ENCODE measurements at regions not wholly inside any gene's neighbourhood (a gene's known extent, or its start where the extent isn't known, plus 50 kb on each side); places are given as distances from the start of the nearest gene placed in this dataset.

DNA sequence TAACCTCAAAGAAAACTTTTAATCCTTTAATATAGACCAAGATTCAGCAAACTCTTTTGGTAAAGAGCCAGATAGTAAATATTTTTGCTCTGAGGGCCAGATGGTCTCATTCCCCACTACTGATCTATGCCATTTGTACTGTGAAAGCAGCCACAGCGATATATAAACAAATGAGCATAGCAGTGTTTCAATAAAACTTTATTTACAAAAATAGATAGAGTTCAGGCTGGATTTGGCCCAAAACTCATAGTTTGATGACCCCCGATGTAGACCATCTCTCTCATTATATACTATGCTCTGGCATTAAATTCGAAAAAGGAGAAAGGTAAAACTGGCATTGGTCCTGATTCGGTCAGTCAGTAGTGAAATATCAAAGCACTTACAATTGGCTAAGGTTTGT lies 195.8 kb upstream of the NRIP1 start (continued):
- TF ChIP-seq, protein P1, sequence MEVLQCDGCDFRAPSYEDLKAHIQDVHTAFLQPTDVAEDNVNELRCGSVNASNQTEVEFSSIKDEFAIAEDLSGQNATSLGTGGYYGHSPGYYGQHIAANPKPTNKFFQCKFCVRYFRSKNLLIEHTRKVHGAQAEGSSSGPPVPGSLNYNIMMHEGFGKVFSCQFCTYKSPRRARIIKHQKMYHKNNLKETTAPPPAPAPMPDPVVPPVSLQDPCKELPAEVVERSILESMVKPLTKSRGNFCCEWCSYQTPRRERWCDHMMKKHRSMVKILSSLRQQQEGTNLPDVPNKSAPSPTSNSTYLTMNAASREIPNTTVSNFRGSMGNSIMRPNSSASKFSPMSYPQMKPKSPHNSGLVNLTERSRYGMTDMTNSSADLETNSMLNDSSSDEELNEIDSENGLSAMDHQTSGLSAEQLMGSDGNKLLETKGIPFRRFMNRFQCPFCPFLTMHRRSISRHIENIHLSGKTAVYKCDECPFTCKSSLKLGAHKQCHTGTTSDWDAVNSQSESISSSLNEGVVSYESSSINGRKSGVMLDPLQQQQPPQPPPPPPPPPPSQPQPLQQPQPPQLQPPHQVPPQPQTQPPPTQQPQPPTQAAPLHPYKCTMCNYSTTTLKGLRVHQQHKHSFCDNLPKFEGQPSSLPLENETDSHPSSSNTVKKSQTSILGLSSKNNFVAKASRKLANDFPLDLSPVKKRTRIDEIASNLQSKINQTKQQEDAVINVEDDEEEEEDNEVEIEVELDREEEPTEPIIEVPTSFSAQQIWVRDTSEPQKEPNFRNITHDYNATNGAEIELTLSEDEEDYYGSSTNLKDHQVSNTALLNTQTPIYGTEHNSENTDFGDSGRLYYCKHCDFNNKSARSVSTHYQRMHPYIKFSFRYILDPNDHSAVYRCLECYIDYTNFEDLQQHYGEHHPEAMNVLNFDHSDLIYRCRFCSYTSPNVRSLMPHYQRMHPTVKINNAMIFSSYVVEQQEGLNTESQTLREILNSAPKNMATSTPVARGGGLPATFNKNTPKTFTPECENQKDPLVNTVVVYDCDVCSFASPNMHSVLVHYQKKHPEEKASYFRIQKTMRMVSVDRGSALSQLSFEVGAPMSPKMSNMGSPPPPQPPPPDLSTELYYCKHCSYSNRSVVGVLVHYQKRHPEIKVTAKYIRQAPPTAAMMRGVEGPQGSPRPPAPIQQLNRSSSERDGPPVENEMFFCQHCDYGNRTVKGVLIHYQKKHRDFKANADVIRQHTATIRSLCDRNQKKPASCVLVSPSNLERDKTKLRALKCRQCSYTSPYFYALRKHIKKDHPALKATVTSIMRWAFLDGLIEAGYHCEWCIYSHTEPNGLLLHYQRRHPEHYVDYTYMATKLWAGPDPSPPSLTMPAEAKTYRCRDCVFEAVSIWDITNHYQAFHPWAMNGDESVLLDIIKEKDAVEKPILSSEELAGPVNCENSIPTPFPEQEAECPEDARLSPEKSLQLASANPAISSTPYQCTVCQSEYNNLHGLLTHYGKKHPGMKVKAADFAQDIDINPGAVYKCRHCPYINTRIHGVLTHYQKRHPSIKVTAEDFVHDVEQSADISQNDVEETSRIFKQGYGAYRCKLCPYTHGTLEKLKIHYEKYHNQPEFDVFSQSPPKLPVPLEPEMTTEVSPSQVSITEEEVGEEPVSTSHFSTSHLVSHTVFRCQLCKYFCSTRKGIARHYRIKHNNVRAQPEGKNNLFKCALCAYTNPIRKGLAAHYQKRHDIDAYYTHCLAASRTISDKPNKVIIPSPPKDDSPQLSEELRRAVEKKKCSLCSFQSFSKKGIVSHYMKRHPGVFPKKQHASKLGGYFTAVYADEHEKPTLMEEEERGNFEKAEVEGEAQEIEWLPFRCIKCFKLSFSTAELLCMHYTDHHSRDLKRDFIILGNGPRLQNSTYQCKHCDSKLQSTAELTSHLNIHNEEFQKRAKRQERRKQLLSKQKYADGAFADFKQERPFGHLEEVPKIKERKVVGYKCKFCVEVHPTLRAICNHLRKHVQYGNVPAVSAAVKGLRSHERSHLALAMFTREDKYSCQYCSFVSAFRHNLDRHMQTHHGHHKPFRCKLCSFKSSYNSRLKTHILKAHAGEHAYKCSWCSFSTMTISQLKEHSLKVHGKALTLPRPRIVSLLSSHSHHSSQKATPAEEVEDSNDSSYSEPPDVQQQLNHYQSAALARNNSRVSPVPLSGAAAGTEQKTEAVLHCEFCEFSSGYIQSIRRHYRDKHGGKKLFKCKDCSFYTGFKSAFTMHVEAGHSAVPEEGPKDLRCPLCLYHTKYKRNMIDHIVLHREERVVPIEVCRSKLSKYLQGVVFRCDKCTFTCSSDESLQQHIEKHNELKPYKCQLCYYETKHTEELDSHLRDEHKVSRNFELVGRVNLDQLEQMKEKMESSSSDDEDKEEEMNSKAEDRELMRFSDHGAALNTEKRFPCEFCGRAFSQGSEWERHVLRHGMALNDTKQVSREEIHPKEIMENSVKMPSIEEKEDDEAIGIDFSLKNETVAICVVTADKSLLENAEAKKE (CRISPR knock-in tag; IDR thresholded peaks at IDR 0.05): no peak
- TF ChIP-seq NANOG (IDR thresholded peaks at IDR 0.05; ENCODE audit: borderline replicate concordance) (no peak), ZNF331 (CRISPR knock-in tag; IDR thresholded peaks at IDR 0.05; ENCODE audit: low read depth) (no peak), EZH2 (IDR thresholded peaks at IDR 0.05; ENCODE audit: low read depth, unreplicated experiment) (no peak), EZH2phosphoT487 (IDR thresholded peaks at IDR 0.05; ENCODE audit: unreplicated experiment) (no peak), STAT1 (IDR thresholded peaks at IDR 0.05; ENCODE audit: unreplicated experiment) (no peak)

DNA sequence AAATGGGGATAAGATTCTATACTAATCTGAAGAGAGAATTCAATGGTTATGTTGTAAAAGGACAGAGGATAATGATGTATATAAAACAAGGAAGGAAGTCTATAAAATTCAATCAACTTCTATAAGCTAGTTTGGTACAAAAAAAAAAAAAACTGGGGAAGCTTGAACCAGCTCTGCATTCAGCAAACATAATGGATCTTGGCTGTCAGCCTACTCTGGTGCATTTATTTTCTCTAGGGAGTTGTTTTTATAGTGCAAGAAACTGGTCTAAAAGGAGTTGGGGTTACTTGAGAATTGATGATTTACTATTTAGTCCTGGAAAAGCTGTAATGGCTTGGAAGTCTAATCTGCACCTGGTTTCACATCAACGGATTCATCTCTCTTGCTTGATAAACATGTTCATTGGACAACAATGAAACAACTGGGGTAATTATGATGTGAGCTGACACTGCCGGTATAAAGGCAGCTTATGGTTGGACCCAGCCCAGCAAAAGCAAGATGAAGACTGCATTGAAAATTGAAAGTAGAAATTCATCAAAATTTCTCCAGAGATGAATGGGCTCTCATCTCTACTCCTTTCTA lies 199.4 kb upstream of the NRIP1 start:
- H3K4me1 Mint-ChIP-seq: no peaks in the 10 kb centered on the region
- no peaks in the 10 kb centered on the region for H3K27me3 Mint-ChIP-seq (ENCODE audit: insufficient read depth, low read depth, poor library complexity)
- Histone ChIP-seq H3K4me3 (no peak overlapping the region), H3K4me1 (ENCODE audit: insufficient read depth) (no peaks in the 10 kb centered on the region), H3K27ac (ENCODE audit: low read depth) (no peak overlapping the region), H3K36me3 (ENCODE audit: insufficient read depth) (no peaks in the 10 kb centered on the region), H3K27me3 (ENCODE audit: insufficient read depth) (no peaks in the 10 kb centered on the region), H3F3A (replicated peaks; ENCODE audit: low read depth) (no peaks in the 10 kb centered on the region), H4K20me1 (replicated peaks; ENCODE audit: insufficient read depth) (no peaks in the 10 kb centered on the region), H3K9me2 (ENCODE audit: insufficient read depth) (no peaks in the 10 kb centered on the region), H2AFZ (no peak overlapping the region), H3K4me2 (no peak overlapping the region), H3K79me2 (replicated peaks; ENCODE audit: insufficient read depth) (no peaks in the 10 kb centered on the region)
- no peak for ATAC-seq
- no peaks in the 10 kb centered on the region for H3K36me3 Mint-ChIP-seq (ENCODE audit: low read depth)
- no peak overlapping the region for H3K4me3 Mint-ChIP-seq
- no peak for DNase-seq (ENCODE audit: low spot score)
- H3K9me3 Mint-ChIP-seq: 0 out of 3 replicates have a peak, but pooled peaks cover 5% of the 10 kb centered on the region
- H3K27ac Mint-ChIP-seq: no peak overlapping the region
- TF ChIP-seq, protein P1 (CRISPR knock-in tag; IDR thresholded peaks at IDR 0.05): no peak
- TF ChIP-seq STAT1 (IDR thresholded peaks at IDR 0.05; ENCODE audit: unreplicated experiment) (no peak), ZNF114 (CRISPR knock-in tag; IDR thresholded peaks at IDR 0.05) (no peak), POLR2AphosphoS5 (IDR thresholded peaks at IDR 0.05; ENCODE audit: low read depth) (no peak)

All from GM23338 (cell line).